Natural killer cell (primary cell): ENCODE measurements at regions not wholly inside any gene's neighbourhood (a gene's known extent, or its start where the extent isn't known, plus 50 kb on each side); places are given as distances from the start of the nearest gene placed in this dataset.

Source experiments
- ATAC-seq, 3 donors: fragments of 150-1000 bp in 2 of 3; fragments of 200-7000 bp in 1 of 3; cut with Tn5 transposase; 1 replicate in 1 of 3; 2 replicates in 2 of 3; pipeline ENCODE4 v1.10.0; 2021; ENCODE audit warnings: mild to moderate bottlenecking in 2 of 3, moderate library complexity in 2 of 3
- DNase-seq, 2 donors: peaks; one replicate each; pipeline versions ENCODE4 v3.0.0 to v3.0.0-alpha.2; 2013 to 2021; ENCODE audit warnings: mixed read lengths in 1 of 2
- H3K27ac ChIP-seq: one replicate; pipeline ENCODE4 v1.5.1; 2013; ENCODE audit warnings: mild to moderate bottlenecking, low read length
- H3K27me3 ChIP-seq: one replicate; pipeline ENCODE4 v1.6.1; 2013; ENCODE audit warnings: low read length; ENCODE audit not compliant: control insufficient read depth, insufficient read depth
- H3K36me3 ChIP-seq: one replicate; pipeline ENCODE4 v1.6.1; 2013; ENCODE audit warnings: low read length; ENCODE audit not compliant: control insufficient read depth, insufficient read depth
- H3K4me1 ChIP-seq: one replicate; pipeline ENCODE4 v1.6.1; 2013; ENCODE audit warnings: low read length; ENCODE audit not compliant: control insufficient read depth, insufficient read depth
- H3K4me3 ChIP-seq: one replicate; pipeline ENCODE4 v1.5.1; 2013; ENCODE audit warnings: low read length
- H3K9me3 ChIP-seq: one replicate; pipeline ENCODE4 v1.6.1; 2013; ENCODE audit warnings: low read length; ENCODE audit not compliant: control insufficient read depth, insufficient read depth
- H3K27ac Mint-ChIP-seq, 2 donors: one replicate each; pipeline ENCODE4 v1.8.0; 2022; ENCODE audit warnings: mild to moderate bottlenecking in 2 of 2, mixed read lengths in 2 of 2, moderate library complexity in 1 of 2
- H3K27me3 Mint-ChIP-seq, 2 donors: one replicate each; pipeline ENCODE4 v1.8.0; 2022; ENCODE audit warnings: low read depth in 2 of 2, mixed read lengths in 2 of 2
- H3K36me3 Mint-ChIP-seq: one replicate; pipeline ENCODE4 v1.8.0; 2022; ENCODE audit warnings: mixed read lengths
- H3K4me1 Mint-ChIP-seq, 2 donors: one replicate each; pipeline ENCODE4 v1.8.0; 2022; ENCODE audit warnings: mixed read lengths in 2 of 2
- H3K4me3 Mint-ChIP-seq: one replicate; pipeline ENCODE4 v1.8.0; 2022; ENCODE audit warnings: mild to moderate bottlenecking, moderate library complexity, mixed read lengths
- H3K9me3 Mint-ChIP-seq, 2 donors: one replicate each; pipeline ENCODE4 v1.8.0; 2022; ENCODE audit warnings: mixed read lengths in 2 of 2
- WGBS: methylation state at CpG from one replicate; pipeline ENCODE4 v1.1.7; 2013; ENCODE audit warnings: missing lambda C conversion rate; ENCODE audit not compliant: insufficient coverage; 5-methylcytosine and 5-hydroxymethylcytosine counted together
- intact Hi-C: fragments of 100-400 bp; cut with micrococcal nuclease; formaldehyde crosslinking; loops from one replicate; pipeline ENCODE4 v1.14.2; 2022
- TF ChIP-seq, protein P1 (sequence below): fragments of 200-600 bp; IDR thresholded peaks from one replicate; pipeline ENCODE4 v1.8.0; 2022; ENCODE audit warnings: antibody characterized with exemption

DNA sequence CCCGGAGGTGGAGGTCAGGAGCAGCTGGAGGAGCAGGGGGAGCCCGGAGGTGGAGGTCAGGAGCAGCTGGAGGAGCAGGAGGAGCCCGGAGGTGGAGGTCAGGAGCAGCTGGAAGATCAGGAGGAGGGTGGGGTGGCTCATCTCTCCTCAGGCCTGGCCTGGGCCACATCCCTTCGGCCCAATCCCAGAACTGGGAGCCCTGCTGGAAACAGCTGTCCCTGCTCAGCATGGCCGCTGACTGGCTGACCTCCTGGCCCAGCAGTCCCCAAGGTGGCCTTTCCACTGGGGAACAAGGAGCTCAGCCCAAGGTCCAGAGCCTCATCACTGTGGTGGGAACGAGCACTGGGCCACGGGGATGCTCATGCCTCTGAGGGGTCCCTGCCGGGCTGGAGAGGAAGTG is 66.6 kb upstream of the LAPTM4A start:
- H3K4me3 ChIP-seq, result no peak overlapping the region
- Mint-ChIP-seq H3K27ac (no peak overlapping the region), H3K36me3 (no peaks in the 10 kb centered on the region), H3K4me3 (no peak overlapping the region), H3K9me3 (no peaks in the 10 kb centered on the region), H3K4me1 (no peaks in the 10 kb centered on the region), H3K27me3 (peaks cover 0 to 10% of the 10 kb centered on the region in 2 donors)
- 77% methylated on average over 8 of the region's 8 CpGs for WGBS
- no peaks in the 10 kb centered on the region for H3K27me3 ChIP-seq
- H3K4me1 ChIP-seq, result no peaks in the 10 kb centered on the region
- TF ChIP-seq, protein P1, sequence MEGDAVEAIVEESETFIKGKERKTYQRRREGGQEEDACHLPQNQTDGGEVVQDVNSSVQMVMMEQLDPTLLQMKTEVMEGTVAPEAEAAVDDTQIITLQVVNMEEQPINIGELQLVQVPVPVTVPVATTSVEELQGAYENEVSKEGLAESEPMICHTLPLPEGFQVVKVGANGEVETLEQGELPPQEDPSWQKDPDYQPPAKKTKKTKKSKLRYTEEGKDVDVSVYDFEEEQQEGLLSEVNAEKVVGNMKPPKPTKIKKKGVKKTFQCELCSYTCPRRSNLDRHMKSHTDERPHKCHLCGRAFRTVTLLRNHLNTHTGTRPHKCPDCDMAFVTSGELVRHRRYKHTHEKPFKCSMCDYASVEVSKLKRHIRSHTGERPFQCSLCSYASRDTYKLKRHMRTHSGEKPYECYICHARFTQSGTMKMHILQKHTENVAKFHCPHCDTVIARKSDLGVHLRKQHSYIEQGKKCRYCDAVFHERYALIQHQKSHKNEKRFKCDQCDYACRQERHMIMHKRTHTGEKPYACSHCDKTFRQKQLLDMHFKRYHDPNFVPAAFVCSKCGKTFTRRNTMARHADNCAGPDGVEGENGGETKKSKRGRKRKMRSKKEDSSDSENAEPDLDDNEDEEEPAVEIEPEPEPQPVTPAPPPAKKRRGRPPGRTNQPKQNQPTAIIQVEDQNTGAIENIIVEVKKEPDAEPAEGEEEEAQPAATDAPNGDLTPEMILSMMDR, result no peak
- DNase-seq (no peak), ATAC-seq (no peak)
- no peaks in the 10 kb centered on the region for H3K9me3 ChIP-seq
- intact Hi-C loops, result no loop called here
- H3K27ac ChIP-seq, result no peak overlapping the region
- H3K36me3 ChIP-seq, result no peaks in the 10 kb centered on the region

DNA sequence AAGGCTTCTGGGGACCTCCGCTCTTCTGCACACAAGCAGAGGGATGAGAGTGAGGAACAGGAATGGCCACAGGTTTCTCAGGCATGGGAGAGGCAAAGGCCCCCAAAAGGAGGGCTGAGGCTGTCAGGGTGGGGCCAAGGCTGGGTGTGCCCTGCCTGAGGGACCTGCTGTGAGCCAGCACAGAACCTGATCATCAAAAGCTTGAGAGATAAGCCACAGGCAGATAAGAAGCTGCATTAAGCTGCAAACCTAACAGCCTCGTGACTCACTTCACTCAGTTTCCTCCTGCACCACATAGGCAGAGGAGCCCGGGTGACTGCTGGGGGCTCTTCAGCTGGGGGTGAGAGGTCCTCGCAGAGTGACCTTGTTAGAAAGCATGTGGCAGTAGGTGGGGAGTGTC is 64.5 kb upstream of the LAPTM4A start:
- Histone ChIP-seq H3K4me1 (no peaks in the 10 kb centered on the region), H3K36me3 (no peaks in the 10 kb centered on the region), H3K27ac (no peak overlapping the region), H3K27me3 (no peaks in the 10 kb centered on the region), H3K9me3 (no peaks in the 10 kb centered on the region), H3K4me3 (no peak overlapping the region)
- no peak for ATAC-seq
- no peak for DNase-seq
- TF ChIP-seq, protein P1, result no peak
- no peaks in the 10 kb centered on the region for H3K4me1 Mint-ChIP-seq
- intact Hi-C loops, result no loop called here
- WGBS, result 81% methylated on average over 4 of the region's 4 CpGs
- H3K36me3 Mint-ChIP-seq, result no peaks in the 10 kb centered on the region
- H3K9me3 Mint-ChIP-seq, result no peaks in the 10 kb centered on the region
- no peak overlapping the region for H3K27ac Mint-ChIP-seq
- peaks cover under 1 to 7% of the 10 kb centered on the region in 2 donors for H3K27me3 Mint-ChIP-seq
- no peak overlapping the region for H3K4me3 Mint-ChIP-seq

DNA sequence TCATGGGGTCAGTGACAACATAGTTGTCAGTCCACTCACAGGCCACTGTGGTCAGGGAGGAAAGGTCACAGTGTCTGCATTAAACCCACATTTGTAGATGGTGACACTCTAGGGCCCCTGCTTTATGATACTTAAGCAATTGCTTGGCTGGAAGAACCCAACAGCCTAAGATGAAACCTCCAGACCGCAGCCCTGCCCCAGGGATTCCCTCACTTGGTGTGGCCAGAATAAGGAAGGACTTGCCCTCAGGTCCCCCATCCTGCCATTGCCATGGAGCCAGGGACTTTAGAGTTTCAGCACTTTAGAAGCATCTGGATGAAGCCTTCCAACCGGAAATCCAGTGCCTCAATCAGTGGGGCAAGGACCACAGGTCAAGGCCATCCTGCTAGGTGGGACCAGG is 63.9 kb upstream of the LAPTM4A start:
- ATAC-seq, result no peak
- intact Hi-C loops, result no loop called here
- H3K9me3 Mint-ChIP-seq, result no peaks in the 10 kb centered on the region
- H3K27me3 Mint-ChIP-seq, result peaks cover 5 to 7% of the 10 kb centered on the region in 2 donors
- no peaks in the 10 kb centered on the region for H3K36me3 Mint-ChIP-seq
- no peak overlapping the region for H3K27ac ChIP-seq
- H3K36me3 ChIP-seq, result no peaks in the 10 kb centered on the region
- no peaks in the 10 kb centered on the region for H3K4me1 Mint-ChIP-seq
- H3K4me3 Mint-ChIP-seq, result no peak overlapping the region
- no peaks in the 10 kb centered on the region for H3K27me3 ChIP-seq
- no peak overlapping the region for H3K27ac Mint-ChIP-seq
- no peak for DNase-seq
- 85% methylated on average over 2 of the region's 2 CpGs for WGBS
- no peak overlapping the region for H3K4me3 ChIP-seq
- no peaks in the 10 kb centered on the region for H3K9me3 ChIP-seq
- no peaks in the 10 kb centered on the region for H3K4me1 ChIP-seq
- TF ChIP-seq, protein P1, result no peak
